Stimulated activated naive B cell treated with anti-CD40 and anti-IgM and Interleukin-4, amounts not matched to agents 10 μg/mL and 1 μg/mL and 100 μg/mL, for 72 hours (primary cell): ENCODE measurements at regions not wholly inside any gene's neighbourhood (a gene's known extent, or its start where the extent isn't known, plus 50 kb on each side); places are given as distances from the start of the nearest gene placed in this dataset.
"Not testable (repeated sequence)": the region's sequence is repeated elsewhere in the genome, so short reads cannot be mapped to it uniquely, and the experiment has no call there.

Experiments
- ATAC-seq, 2 donors: fragments of 150-1000 bp; cut with Tn5 transposase; replicated peaks; 2 replicates each; pipeline ENCODE4 v1.10.0; 2021; ENCODE audit warnings: moderate library complexity in 1 of 2
- DNase-seq: peaks from one replicate; pipeline ENCODE4 v3.0.0; 2021
- H3K27ac Mint-ChIP-seq: one replicate; pipeline ENCODE4 v1.8.0; 2022; ENCODE audit warnings: mild to moderate bottlenecking, mixed read lengths
- H3K27me3 Mint-ChIP-seq, 2 donors: one replicate each; pipeline ENCODE4 v1.8.0; 2022; ENCODE audit warnings: mixed read lengths in 2 of 2
- H3K36me3 Mint-ChIP-seq, 2 donors: one replicate each; pipeline ENCODE4 v1.8.0; 2022; ENCODE audit warnings: mixed read lengths in 2 of 2, mild to moderate bottlenecking in 1 of 2
- H3K4me1 Mint-ChIP-seq, 2 donors: one replicate each; pipeline ENCODE4 v1.8.0; 2022; ENCODE audit warnings: mixed read lengths in 2 of 2, mild to moderate bottlenecking in 1 of 2
- H3K4me3 Mint-ChIP-seq, 2 donors: one replicate each; pipeline ENCODE4 v1.8.0; 2022; ENCODE audit warnings: mild to moderate bottlenecking in 2 of 2, mixed read lengths in 2 of 2, moderate library complexity in 1 of 2
- H3K9me3 Mint-ChIP-seq, 2 donors: one replicate each; pipeline ENCODE4 v1.8.0; 2022; ENCODE audit warnings: mixed read lengths in 2 of 2, mild to moderate bottlenecking in 1 of 2

DNA sequence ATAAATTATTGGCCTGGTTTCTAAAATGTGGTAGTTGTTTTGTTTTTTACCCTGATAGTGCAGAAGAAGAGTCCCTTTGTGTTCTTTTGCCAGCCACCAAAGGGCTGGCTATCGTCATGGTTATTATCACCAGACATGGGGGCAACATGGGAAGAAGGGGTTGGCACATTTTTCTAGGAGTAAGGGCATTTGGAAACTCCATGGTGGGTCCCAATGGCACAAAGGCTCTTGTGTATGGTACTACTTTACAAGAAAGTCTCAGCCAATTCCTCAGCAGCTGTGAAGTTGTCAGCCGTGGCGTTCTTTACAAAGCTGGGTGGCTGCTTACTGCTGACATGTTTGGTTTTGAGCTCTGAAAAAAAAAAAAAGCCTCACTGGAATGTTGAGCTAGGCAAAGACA, 330.4 kb upstream of the ESRRG start:
- no peaks in the 10 kb centered on the region for H3K36me3 Mint-ChIP-seq
- H3K9me3 Mint-ChIP-seq, result peaks cover 0 to 2% of the 10 kb centered on the region in 2 donors
- H3K4me1 Mint-ChIP-seq, result no peaks in the 10 kb centered on the region
- H3K27me3 Mint-ChIP-seq, result no peaks in the 10 kb centered on the region
- ATAC-seq (no peak), DNase-seq (no peak)
- no peak overlapping the region for H3K4me3 Mint-ChIP-seq
- no peak overlapping the region for H3K27ac Mint-ChIP-seq

DNA sequence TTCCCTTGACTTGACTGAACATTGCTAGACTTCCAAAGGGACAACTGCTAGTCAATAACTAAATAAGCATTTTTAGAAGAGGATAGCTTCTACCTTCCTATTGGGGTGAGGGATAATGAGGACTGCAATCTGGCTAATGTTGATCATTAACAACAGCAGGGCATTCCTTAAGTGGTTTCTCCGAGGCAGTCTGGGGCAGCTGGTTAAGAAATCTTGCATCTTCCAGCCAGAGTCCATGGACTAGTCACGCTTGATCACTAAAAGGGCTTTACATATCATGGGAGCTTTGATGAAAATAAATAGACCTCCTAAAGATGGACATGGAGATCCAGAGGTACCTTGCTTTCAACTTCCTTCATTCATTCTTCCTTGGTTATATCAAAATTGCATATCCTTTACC, 329.4 kb upstream of the ESRRG start:
- Mint-ChIP-seq H3K9me3 (no peaks in the 10 kb centered on the region), H3K27me3 (no peaks in the 10 kb centered on the region), H3K4me1 (no peaks in the 10 kb centered on the region), H3K4me3 (no peak overlapping the region), H3K36me3 (no peaks in the 10 kb centered on the region), H3K27ac (no peak overlapping the region)
- ATAC-seq (no peak), DNase-seq (no peak)

DNA sequence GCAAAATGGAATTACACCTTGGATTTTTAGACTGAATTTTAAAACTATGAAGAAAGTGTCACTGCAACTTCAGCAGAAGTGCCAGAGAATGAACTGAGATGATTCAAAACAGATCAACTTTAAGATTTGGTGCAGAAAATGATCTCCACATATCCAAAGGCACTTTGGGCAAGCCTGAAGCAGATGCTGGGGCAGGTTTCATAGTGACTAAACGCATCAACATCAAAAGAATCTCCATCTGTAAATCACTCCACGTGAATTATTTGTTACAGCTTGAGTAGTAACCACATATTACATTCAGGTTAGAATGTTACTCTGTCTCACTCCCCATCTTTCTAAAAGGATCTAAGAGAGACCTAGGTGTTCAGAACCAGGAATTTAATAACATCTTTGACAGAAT, 329.0 kb upstream of the ESRRG start:
- Mint-ChIP-seq H3K4me1 (no peaks in the 10 kb centered on the region), H3K27me3 (no peaks in the 10 kb centered on the region), H3K4me3 (no peak overlapping the region), H3K9me3 (no peaks in the 10 kb centered on the region), H3K27ac (no peak overlapping the region), H3K36me3 (no peaks in the 10 kb centered on the region)
- ATAC-seq (no peak), DNase-seq (no peak)

DNA sequence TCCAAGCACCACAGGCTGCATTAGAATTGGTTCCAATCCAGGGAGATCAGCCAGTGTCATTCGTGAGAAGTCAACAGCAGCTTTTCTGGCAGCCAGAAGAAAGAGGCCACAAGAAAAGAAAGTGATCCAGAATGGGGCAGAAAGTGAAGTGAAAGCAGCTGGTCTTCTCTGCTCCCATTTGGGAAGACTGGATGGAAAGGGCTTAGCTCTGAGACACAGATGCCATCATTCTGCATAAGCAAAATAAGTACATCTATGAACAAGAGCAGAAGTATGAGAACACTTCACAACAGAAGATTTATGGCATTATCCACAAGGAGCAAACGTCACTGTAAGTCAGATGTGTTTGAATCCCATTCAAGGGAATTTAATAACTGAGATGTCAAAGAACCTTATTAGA, 326.5 kb upstream of the ESRRG start:
- H3K27me3 Mint-ChIP-seq, result no peaks in the 10 kb centered on the region
- H3K36me3 Mint-ChIP-seq, result no peaks in the 10 kb centered on the region
- DNase-seq, result no peak
- H3K9me3 Mint-ChIP-seq, result no peaks in the 10 kb centered on the region
- no peaks in the 10 kb centered on the region for H3K4me1 Mint-ChIP-seq
- no peak overlapping the region for H3K27ac Mint-ChIP-seq
- ATAC-seq, result no peak
- no peak overlapping the region for H3K4me3 Mint-ChIP-seq

DNA sequence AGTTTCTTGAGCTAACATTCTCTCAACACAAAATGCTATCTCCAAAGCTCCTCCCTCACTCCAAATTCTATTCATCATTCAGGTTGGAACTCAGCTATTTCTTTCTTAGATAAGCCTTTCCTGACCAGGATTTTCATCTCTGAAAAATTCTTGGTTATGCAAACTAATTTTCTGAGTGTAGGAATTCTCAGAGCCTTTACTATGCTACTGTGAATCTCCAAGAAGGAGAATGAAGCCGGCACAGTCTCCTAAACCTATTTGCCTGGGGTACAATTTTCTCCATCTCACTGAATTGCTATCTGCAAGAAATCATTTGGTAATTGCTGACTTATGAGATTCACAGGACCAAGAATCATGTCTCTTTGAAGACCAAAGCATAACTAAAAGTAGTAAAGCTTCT, 325.9 kb upstream of the ESRRG start:
- ATAC-seq, result no peak
- no peak for DNase-seq
- Mint-ChIP-seq H3K36me3 (no peaks in the 10 kb centered on the region), H3K27ac (no peak overlapping the region), H3K9me3 (no peaks in the 10 kb centered on the region), H3K4me3 (no peak overlapping the region), H3K4me1 (no peaks in the 10 kb centered on the region), H3K27me3 (no peaks in the 10 kb centered on the region)

DNA sequence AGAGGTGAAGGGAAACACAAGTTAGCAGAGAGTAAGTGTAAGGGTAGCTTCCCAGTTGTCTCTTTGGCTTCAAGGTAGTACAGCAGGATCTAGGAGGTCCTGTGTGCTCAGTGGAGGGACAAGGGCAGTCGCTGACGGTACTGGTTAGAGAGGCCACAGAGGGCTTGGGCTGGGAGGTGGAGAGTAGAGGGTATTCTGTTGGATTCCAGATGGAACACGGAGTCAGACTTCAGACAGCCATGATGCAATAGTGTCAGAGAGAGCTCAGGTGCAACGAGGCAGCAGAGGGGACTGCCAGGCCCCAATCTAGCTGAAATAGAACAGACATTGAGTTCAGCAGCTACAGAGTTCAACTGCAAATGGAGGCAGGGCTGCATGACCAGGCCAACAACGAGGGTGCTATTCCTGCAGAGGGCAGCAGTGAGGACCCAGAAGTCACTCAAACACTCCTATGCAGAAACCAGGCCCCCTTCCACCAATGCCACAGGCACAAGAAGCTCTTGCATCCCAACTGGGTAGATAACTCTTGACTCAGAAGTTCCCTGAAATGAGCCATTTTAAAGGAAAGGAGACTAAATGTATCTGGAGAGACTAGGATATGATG, 325.0 kb upstream of the ESRRG start:
- ATAC-seq, result peak; percentile 52 to 60
- no peak overlapping the region for H3K27ac Mint-ChIP-seq
- no peak overlapping the region for H3K4me3 Mint-ChIP-seq
- H3K9me3 Mint-ChIP-seq, result no peaks in the 10 kb centered on the region
- H3K4me1 Mint-ChIP-seq, result no peaks in the 10 kb centered on the region
- no peaks in the 10 kb centered on the region for H3K36me3 Mint-ChIP-seq
- H3K27me3 Mint-ChIP-seq, result no peaks in the 10 kb centered on the region
- DNase-seq, result no peak

DNA sequence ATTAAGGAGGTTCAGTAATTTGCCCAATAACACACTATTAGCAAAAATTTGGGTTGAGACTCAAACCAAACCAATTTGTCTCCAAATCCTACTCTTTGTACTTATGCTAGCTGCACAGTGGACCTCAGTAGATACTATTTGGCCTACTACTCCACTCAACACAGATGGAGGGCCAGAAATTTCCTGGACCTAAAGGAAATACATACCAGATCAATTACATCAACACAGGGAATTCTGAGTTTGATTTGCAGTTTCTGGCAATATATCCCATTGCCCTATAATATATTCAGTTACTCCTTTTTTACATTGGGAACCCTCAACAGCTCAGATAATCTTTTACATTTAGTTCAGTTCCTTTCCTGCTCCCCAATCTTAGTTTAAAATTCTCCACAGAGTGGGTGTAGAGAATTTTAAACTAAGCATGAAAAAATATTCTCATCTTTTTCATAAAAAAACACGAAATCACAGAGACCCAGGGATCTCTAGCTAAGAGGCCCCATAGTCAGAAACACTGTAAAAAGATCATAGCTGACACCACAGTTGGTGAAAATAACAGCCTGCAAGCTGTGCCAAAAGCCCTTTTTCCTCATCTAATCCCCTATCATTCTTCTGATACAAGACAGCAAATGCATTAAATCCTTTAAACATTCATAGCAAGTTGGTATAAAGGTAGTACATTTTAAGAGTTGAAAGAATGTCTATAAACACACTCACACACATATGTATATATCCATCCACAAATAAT, 317.7 kb upstream of the ESRRG start:
- H3K27me3 Mint-ChIP-seq, result no peaks in the 10 kb centered on the region

DNA sequence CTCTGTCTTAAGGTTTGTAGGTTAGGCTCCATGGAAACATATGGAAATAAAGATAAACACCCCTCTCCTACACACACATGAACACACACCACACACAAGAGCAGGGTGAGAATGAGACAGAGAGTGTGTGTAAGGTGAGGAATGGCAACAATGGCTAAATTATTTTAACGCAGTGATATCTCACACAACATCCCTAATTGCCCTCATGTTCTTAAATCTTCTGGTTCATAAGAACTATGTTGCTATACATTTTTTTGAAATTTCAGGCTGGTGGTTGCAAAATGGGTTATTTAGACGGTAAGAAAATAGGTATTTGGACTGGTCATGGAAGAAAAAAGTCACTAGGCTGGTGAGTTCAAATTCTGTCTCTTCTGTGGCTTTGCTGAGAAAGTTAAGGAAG, 316.7 kb upstream of the ESRRG start:
- no peak for ATAC-seq
- no peaks in the 10 kb centered on the region for H3K27me3 Mint-ChIP-seq
- DNase-seq, result no peak
- peaks cover 13% of the 10 kb centered on the region in 2 donors for H3K9me3 Mint-ChIP-seq
- H3K27ac Mint-ChIP-seq, result no peak overlapping the region
- no peak overlapping the region for H3K4me3 Mint-ChIP-seq
- H3K4me1 Mint-ChIP-seq, result no peaks in the 10 kb centered on the region
- H3K36me3 Mint-ChIP-seq, result peaks cover 2 to 3% of the 10 kb centered on the region in 2 donors

More for the DNA sequence above, 317.7 kb upstream of the ESRRG start:
- Mint-ChIP-seq H3K4me1 (no peaks in the 10 kb centered on the region), H3K36me3 (peaks cover 2 to 3% of the 10 kb centered on the region in 2 donors), H3K9me3 (peaks cover 13% of the 10 kb centered on the region in 2 donors), H3K27ac (no peak overlapping the region), H3K4me3 (no peak overlapping the region)
- no peak for DNase-seq
- ATAC-seq, result no peak

DNA sequence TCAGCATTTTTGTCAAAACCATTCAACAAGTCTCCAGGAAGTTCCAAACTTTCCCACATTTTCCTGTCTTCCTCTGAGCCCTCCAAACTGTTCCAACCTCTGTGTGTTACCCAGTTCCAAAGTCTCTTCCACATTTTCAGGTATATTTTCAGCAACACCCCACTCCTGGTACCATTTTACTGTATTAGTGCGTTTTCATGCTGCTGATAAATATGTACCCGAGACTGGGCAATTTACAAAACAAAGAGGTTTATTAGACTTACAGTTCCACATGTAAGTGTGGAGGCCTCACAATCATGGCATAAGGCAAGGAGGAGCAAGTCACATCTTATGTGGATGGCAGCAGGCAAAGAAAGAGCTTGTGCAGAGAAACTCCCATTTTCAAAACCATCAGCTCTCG, 315.9 kb upstream of the ESRRG start:
- not testable (repeated sequence) for H3K27ac Mint-ChIP-seq, H3K27me3 Mint-ChIP-seq

DNA sequence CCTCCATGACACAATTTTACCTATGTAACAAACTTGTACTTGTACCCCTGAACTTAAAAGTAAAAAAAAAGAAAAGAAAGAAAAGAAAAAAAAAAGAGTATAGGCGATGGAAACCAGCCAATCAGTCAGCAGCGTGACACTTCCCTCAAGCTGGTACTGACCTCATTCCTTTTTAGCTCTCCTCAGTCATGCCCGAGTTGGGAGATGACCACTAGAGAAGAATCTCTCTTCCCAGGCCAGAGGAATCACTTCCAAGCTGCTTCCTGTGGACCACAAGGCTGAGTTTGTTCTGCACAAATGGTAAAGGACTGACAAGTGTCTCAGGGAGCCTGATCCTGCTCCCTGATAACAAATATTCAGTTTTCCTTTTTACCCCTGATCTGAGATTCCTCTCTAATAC, 313.5 kb upstream of the ESRRG start:
- Mint-ChIP-seq H3K4me1 (no peaks in the 10 kb centered on the region), H3K36me3 (peaks cover 2 to 3% of the 10 kb centered on the region in 2 donors), H3K9me3 (peaks cover 13% of the 10 kb centered on the region in 2 donors), H3K27me3 (no peaks in the 10 kb centered on the region), H3K27ac (no peak overlapping the region), H3K4me3 (no peak overlapping the region)
- ATAC-seq (no peak), DNase-seq (no peak)

More for the DNA sequence above, 315.9 kb upstream of the ESRRG start:
- H3K36me3 Mint-ChIP-seq, DNase-seq, H3K4me3 Mint-ChIP-seq, ATAC-seq, H3K4me1 Mint-ChIP-seq: not testable (repeated sequence)
- peaks cover 13% of the 10 kb centered on the region in 2 donors for H3K9me3 Mint-ChIP-seq

DNA sequence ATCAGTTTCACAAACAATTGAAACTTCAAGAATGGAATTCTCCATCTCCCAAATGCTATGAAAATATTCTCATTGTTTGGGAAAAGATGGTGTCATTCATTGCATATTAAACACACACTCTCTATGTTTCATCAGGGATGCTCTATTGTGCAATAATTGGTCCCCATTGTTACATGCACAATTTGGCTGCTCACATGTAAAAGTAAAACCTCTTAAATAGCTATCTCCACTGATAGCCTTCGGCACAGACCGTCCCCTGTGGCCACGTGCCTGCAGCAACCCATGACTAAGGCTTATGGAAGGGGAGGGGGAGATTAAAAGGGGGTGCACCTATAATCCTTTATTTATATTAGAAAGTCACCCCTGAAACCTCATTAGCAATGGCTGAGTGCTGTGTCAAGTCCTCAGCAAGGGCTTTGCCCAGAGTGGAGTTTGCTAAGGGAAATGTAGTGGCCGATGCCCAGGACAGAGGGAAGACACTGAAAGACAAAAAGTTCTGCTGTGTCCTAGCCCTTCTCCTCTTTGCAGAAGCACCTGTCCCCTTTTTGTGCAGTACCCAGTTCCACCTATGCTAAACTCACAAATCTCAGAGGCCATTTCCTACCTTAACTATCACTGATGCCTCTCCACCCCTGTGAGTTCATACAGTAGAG, 309.6 kb upstream of the ESRRG start:
- H3K36me3 Mint-ChIP-seq, result no peaks in the 10 kb centered on the region

DNA sequence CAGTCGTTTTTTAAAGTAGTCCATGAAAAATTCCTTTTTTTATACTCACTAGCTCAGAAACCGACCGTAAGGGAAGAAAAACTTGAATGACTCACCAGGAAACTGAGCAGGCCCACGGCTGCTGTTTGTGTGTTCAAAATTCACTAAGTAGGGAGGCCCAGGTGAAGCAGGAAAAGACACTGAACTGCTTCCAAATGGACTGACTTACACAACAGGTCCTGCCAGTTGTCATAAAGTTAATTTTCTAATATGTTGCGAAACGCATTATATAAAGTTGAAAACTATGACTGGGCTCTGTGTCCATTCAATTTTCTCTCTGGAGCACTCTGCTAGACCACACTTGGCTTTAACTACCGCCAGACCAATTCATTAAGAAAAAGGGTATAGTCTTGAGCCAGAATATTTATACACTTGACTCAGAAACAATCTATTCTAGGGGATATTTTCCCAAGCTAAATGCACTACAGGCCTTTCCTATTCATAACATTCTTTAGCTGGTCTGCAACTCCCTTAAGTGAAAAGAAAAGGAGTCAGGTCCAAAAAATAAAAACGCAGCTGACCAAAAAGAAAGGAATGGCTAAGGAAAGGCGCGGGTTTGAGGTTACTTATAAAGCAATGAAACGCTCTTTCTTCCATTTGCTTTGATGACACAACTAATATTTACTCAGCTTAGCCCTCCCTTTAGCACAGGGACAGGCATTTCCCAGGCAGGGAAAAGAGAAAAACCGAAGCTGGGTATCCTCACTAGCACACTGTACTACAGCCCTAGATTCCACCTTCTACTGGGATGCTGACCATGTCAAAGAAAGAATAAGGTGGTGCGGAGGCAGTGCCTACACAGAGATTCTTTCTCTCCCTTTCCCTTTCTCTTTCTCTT, 306.3 kb upstream of the ESRRG start:
- no peak overlapping the region for H3K27ac Mint-ChIP-seq
- DNase-seq (no peak), ATAC-seq (no peak)

More for the DNA sequence above, 309.6 kb upstream of the ESRRG start:
- Mint-ChIP-seq H3K4me1 (peaks cover 0 to 3% of the 10 kb centered on the region in 2 donors), H3K4me3 (no peak overlapping the region), H3K27ac (no peak overlapping the region), H3K27me3 (peaks cover 0 to 7% of the 10 kb centered on the region in 2 donors), H3K9me3 (peaks cover 0 to 2% of the 10 kb centered on the region in 2 donors)
- ATAC-seq, result no peak
- DNase-seq, result no peak

DNA sequence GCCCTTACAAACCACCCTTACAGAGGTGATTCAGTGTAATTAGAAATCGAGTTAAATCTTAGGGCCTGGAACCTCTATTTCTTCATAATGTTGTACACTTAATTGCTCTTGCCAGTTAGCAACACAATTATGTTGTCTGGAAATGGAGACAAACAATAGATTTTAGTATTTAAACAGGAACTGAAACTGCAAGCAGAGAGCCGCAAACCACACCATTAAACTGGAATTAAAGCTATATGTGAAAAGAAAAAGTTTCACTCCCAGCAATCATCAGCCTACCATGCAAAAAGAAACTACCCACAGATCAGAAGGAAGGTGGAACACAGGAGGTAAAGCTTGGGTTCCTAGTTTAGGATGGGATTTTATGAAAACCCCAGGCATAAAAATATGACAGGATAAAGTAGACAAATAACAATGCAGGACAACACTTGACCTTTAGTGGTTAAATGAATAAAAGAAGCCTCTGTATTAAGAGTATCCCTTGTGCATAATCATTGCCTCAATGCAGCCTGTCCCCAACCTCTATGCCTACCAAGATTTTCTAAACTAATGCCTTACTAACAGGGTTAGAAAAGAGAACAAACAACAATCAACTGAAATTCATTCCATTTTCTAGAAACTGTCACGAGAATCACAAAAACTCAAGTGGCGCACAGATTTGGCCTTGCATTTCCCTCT, 304.3 kb upstream of the ESRRG start:
- no peak overlapping the region for H3K27ac Mint-ChIP-seq
- peaks cover 0 to under 1% of the 10 kb centered on the region in 2 donors for H3K9me3 Mint-ChIP-seq
- peak; percentile 81 to 87 for ATAC-seq
- H3K27me3 Mint-ChIP-seq, result peaks cover 0 to 16% of the 10 kb centered on the region in 2 donors
- H3K36me3 Mint-ChIP-seq, result no peaks in the 10 kb centered on the region
- H3K4me1 Mint-ChIP-seq, result peaks cover 9 to 17% of the 10 kb centered on the region in 2 donors
- no peak overlapping the region for H3K4me3 Mint-ChIP-seq
- no peak for DNase-seq

More for the DNA sequence above, 306.3 kb upstream of the ESRRG start:
- H3K4me3 Mint-ChIP-seq, result no peak overlapping the region
- no peaks in the 10 kb centered on the region for H3K36me3 Mint-ChIP-seq
- H3K9me3 Mint-ChIP-seq, result no peaks in the 10 kb centered on the region
- H3K27me3 Mint-ChIP-seq, result peaks cover 0 to 10% of the 10 kb centered on the region in 2 donors
- H3K4me1 Mint-ChIP-seq, result peaks cover 9 to 17% of the 10 kb centered on the region in 2 donors

DNA sequence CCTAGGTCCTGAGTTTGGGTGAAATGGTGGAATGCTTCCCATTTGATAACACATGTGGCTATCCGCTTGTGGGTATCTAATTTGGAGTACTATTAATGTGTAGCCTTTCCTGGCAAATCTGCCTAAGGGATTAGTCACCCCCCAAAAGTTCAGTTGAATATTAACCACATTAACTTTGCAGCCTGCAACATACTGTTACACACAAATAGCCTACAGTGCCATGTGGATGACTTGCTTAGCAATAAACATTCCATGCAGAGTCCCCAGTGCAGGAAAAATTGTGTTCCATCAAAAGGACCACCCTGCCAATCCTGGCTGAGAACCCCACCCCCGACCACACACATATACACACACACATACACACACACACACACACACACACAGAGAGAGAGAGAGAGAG, 303.3 kb upstream of the ESRRG start:
- H3K36me3 Mint-ChIP-seq, result no peaks in the 10 kb centered on the region
- peaks cover 0 to 19% of the 10 kb centered on the region in 2 donors for H3K27me3 Mint-ChIP-seq
- peaks cover 0 to 2% of the 10 kb centered on the region in 2 donors for H3K9me3 Mint-ChIP-seq
- H3K4me1 Mint-ChIP-seq, result peaks cover 9 to 17% of the 10 kb centered on the region in 2 donors
- DNase-seq, result no peak
- H3K4me3 Mint-ChIP-seq, result no peak overlapping the region
- no peak for ATAC-seq
- no peak overlapping the region for H3K27ac Mint-ChIP-seq
